MV-4-11 (cell line): ENCODE measurements at regions not wholly inside any gene's neighbourhood (a gene's known extent, or its start where the extent isn't known, plus 50 kb on each side); places are given as distances from the start of the nearest gene placed in this dataset.
"Not testable (repeated sequence)": the region's sequence is repeated elsewhere in the genome, so short reads cannot be mapped to it uniquely, and the experiment has no call there.

ENCODE experiments used
- DNase-seq: peaks from one replicate; lab custom pipeline; 2025; lab: John Stamatoyannopoulos, UW

- no peak for DNase-seq
These were observed 398.6 kb upstream of the FLRT2 start for GRCh38 chr14:85131226-85131922.

GRCh38 chr14:85142982-85143381 is 387.0 kb upstream of the FLRT2 start:
- DNase-seq: no peak

GRCh38 chr14:85146779-85147178 is 383.2 kb upstream of the FLRT2 start:
- DNase-seq: no peak

GRCh38 chr14:85150166-85150565 is 379.8 kb upstream of the FLRT2 start:
- no peak for DNase-seq

GRCh38 chr14:85154714-85155113 is 375.2 kb upstream of the FLRT2 start:
- no peak for DNase-seq

GRCh38 chr14:85156319-85156718 is 373.6 kb upstream of the FLRT2 start:
- no peak for DNase-seq

- DNase-seq: no peak
These were observed 370.2 kb upstream of the FLRT2 start for GRCh38 chr14:85159726-85160125.

GRCh38 chr14:85165094-85165493 is 364.9 kb upstream of the FLRT2 start:
- no peak for DNase-seq

- no peak for DNase-seq
These were observed 360.6 kb upstream of the FLRT2 start for GRCh38 chr14:85169381-85169780.

- DNase-seq: no peak
These were observed 357.7 kb upstream of the FLRT2 start for GRCh38 chr14:85172290-85172689.

GRCh38 chr14:85172889-85173477 is 357.0 kb upstream of the FLRT2 start:
- DNase-seq: no peak

GRCh38 chr14:85175556-85175955 is 354.4 kb upstream of the FLRT2 start:
- no peak for DNase-seq

GRCh38 chr14:85178864-85179263 is 351.1 kb upstream of the FLRT2 start:
- no peak for DNase-seq

- no peak for DNase-seq
These were observed 349.1 kb upstream of the FLRT2 start for GRCh38 chr14:85180876-85181275.

- DNase-seq: no peak
These were observed 347.7 kb upstream of the FLRT2 start for GRCh38 chr14:85182282-85182681.

- no peak for DNase-seq
These were observed 343.9 kb upstream of the FLRT2 start for GRCh38 chr14:85186082-85186481.

GRCh38 chr14:85187521-85187920 is 342.4 kb upstream of the FLRT2 start:
- DNase-seq: no peak

GRCh38 chr14:85188836-85189235 is 341.1 kb upstream of the FLRT2 start:
- DNase-seq: no peak

- not testable (repeated sequence) for DNase-seq
These were observed 340.7 kb upstream of the FLRT2 start for GRCh38 chr14:85189253-85189652.

- DNase-seq: no peak
These were observed 339.7 kb upstream of the FLRT2 start for GRCh38 chr14:85190251-85190650.

GRCh38 chr14:85191986-85192385 is 338.0 kb upstream of the FLRT2 start:
- DNase-seq: no peak

- DNase-seq: no peak
These were observed 334.0 kb upstream of the FLRT2 start for GRCh38 chr14:85195872-85196477.

GRCh38 chr14:85198001-85198400 is 331.9 kb upstream of the FLRT2 start:
- no peak for DNase-seq

- DNase-seq: no peak
These were observed 324.1 kb upstream of the FLRT2 start for GRCh38 chr14:85205875-85206274.
